ENCODE measurements at regions not wholly inside any gene's neighbourhood (a gene's known extent, or its start where the extent isn't known, plus 50 kb on each side); places are given as distances from the start of the nearest gene placed in this dataset.
"Not testable (repeated sequence)": the region's sequence is repeated elsewhere in the genome, so short reads cannot be mapped to it uniquely, and the experiment has no call there.

GRCh38 chr7:69431626-69432025 is 166.6 kb upstream of the AUTS2 start:
- no peak for DNase-seq (ENCODE audit: low read depth)
- no peak overlapping the region for H3K4me3 ChIP-seq (ENCODE audit: low read depth, low read length)
- H3K27me3 ChIP-seq (ENCODE audit: control insufficient read depth, insufficient read depth, low read length) = peaks cover 3% of the 10 kb centered on the region
- TF ChIP-seq CTCF (IDR thresholded peaks at IDR 0.05; ENCODE audit: insufficient read depth, low read length, poor library complexity, severe bottlenecking) = no peak
- H3K36me3 ChIP-seq (ENCODE audit: control insufficient read depth, insufficient read depth, low read length) = no peaks in the 10 kb centered on the region

- H3K4me3 ChIP-seq (ENCODE audit: low read depth, low read length); H3K27me3 ChIP-seq (ENCODE audit: control insufficient read depth, insufficient read depth, low read length); H3K36me3 ChIP-seq (ENCODE audit: control insufficient read depth, insufficient read depth, low read length); DNase-seq (ENCODE audit: low read depth): not testable (repeated sequence)
These were observed 166.0 kb upstream of the AUTS2 start for GRCh38 chr7:69432276-69432675.

GRCh38 chr7:69433081-69433480 is 165.2 kb upstream of the AUTS2 start:
- DNase-seq (ENCODE audit: low read depth) = no peak
- H3K27me3 ChIP-seq (ENCODE audit: control insufficient read depth, insufficient read depth, low read length) = peaks cover 3% of the 10 kb centered on the region
- no peak for TF ChIP-seq CTCF (IDR thresholded peaks at IDR 0.05; ENCODE audit: insufficient read depth, low read length, poor library complexity, severe bottlenecking)

GRCh38 chr7:69434398-69434815 is 163.9 kb upstream of the AUTS2 start:
- TF ChIP-seq CTCF (IDR thresholded peaks at IDR 0.05; ENCODE audit: insufficient read depth, low read length, poor library complexity, severe bottlenecking) = no peak
- DNase-seq (ENCODE audit: low read depth) = no peak
- Histone ChIP-seq H3K4me3 (ENCODE audit: low read depth, low read length) (no peak overlapping the region), H3K27me3 (ENCODE audit: control insufficient read depth, insufficient read depth, low read length) (peaks cover 3% of the 10 kb centered on the region), H3K36me3 (ENCODE audit: control insufficient read depth, insufficient read depth, low read length) (no peaks in the 10 kb centered on the region)

More at GRCh38 chr7:69433081-69433480, 165.2 kb upstream of the AUTS2 start:
- Histone ChIP-seq H3K36me3 (ENCODE audit: control insufficient read depth, insufficient read depth, low read length) (no peaks in the 10 kb centered on the region), H3K4me3 (ENCODE audit: low read depth, low read length) (no peak overlapping the region)

GRCh38 chr7:69435711-69436110 is 162.6 kb upstream of the AUTS2 start:
- no peak for DNase-seq (ENCODE audit: low read depth)
- no peak for TF ChIP-seq CTCF (IDR thresholded peaks at IDR 0.05; ENCODE audit: insufficient read depth, low read length, poor library complexity, severe bottlenecking)
- Histone ChIP-seq H3K27me3 (ENCODE audit: control insufficient read depth, insufficient read depth, low read length) (no peaks in the 10 kb centered on the region), H3K36me3 (ENCODE audit: control insufficient read depth, insufficient read depth, low read length) (no peaks in the 10 kb centered on the region), H3K4me3 (ENCODE audit: low read depth, low read length) (no peak overlapping the region)

- Histone ChIP-seq H3K4me3 (ENCODE audit: low read depth, low read length) (no peak overlapping the region), H3K27me3 (ENCODE audit: control insufficient read depth, insufficient read depth, low read length) (no peaks in the 10 kb centered on the region), H3K36me3 (ENCODE audit: control insufficient read depth, insufficient read depth, low read length) (no peaks in the 10 kb centered on the region)
- no peak for DNase-seq (ENCODE audit: low read depth)
- TF ChIP-seq CTCF (IDR thresholded peaks at IDR 0.05; ENCODE audit: insufficient read depth, low read length, poor library complexity, severe bottlenecking) = no peak
These were observed 161.3 kb upstream of the AUTS2 start for GRCh38 chr7:69436946-69437345.
